GM06990 (cell line): ENCODE measurements at regions not wholly inside any gene's neighbourhood (a gene's known extent, or its start where the extent isn't known, plus 50 kb on each side); places are given as distances from the start of the nearest gene placed in this dataset.
"Not testable (repeated sequence)": the region's sequence is repeated elsewhere in the genome, so short reads cannot be mapped to it uniquely, and the experiment has no call there.

ENCODE experiments used
- DNase-seq: peaks from one replicate; pipeline ENCODE4 v3.0.0-alpha.2; 2011; ENCODE audit not compliant: insufficient read length; ENCODE audit errors: extremely low read depth
- H3K27me3 ChIP-seq: replicated peaks from 2 replicates; pipeline ENCODE4 v1.6.0; 2011; ENCODE audit warnings: low read length; ENCODE audit not compliant: control insufficient read depth, insufficient read depth
- H3K36me3 ChIP-seq: 2 replicates; pipeline ENCODE4 v1.5.1; 2011; ENCODE audit warnings: low read length; ENCODE audit not compliant: control insufficient read depth, insufficient read depth
- H3K4me3 ChIP-seq: replicated peaks from 2 replicates; pipeline ENCODE4 v1.5.1; 2011; ENCODE audit warnings: low read depth, mild to moderate bottlenecking, control low read depth, low read length

GRCh38 chr15:22616976-22617375 is 158.3 kb downstream of the GOLGA6L22 start:
- H3K4me3 ChIP-seq, H3K27me3 ChIP-seq, DNase-seq, H3K36me3 ChIP-seq: not testable (repeated sequence)

GRCh38 chr15:22631789-22632188 is 154.7 kb upstream of the NIPA1 start:
- not testable (repeated sequence) for H3K4me3 ChIP-seq, H3K27me3 ChIP-seq, DNase-seq, H3K36me3 ChIP-seq

- not testable (repeated sequence) for DNase-seq, H3K4me3 ChIP-seq, H3K27me3 ChIP-seq, H3K36me3 ChIP-seq
Observed at GRCh38 chr15:22639983-22640382, 146.5 kb upstream of the NIPA1 start.

- H3K27me3 ChIP-seq, H3K36me3 ChIP-seq, DNase-seq, H3K4me3 ChIP-seq: not testable (repeated sequence)
Observed at GRCh38 chr15:22649458-22649857, 137.0 kb upstream of the NIPA1 start.

GRCh38 chr15:22651179-22651578 is 135.3 kb upstream of the NIPA1 start:
- DNase-seq, H3K4me3 ChIP-seq, H3K36me3 ChIP-seq, H3K27me3 ChIP-seq: not testable (repeated sequence)

- peak overlapping the region; percentile 46 for H3K4me3 ChIP-seq
- not testable (repeated sequence) for H3K27me3 ChIP-seq, H3K36me3 ChIP-seq
- peak; percentile 25 for DNase-seq
Observed at GRCh38 chr15:22664294-22665058, 122.0 kb upstream of the NIPA1 start.

- H3K36me3 ChIP-seq, H3K27me3 ChIP-seq: not testable (repeated sequence)
- DNase-seq, result peak; percentile 9
- H3K4me3 ChIP-seq, result peak overlapping the region; percentile 46
Observed at GRCh38 chr15:22665059-22665702, 121.3 kb upstream of the NIPA1 start.

- not testable (repeated sequence) for H3K27me3 ChIP-seq, DNase-seq, H3K36me3 ChIP-seq, H3K4me3 ChIP-seq
Observed at GRCh38 chr15:22665711-22666110, 120.7 kb upstream of the NIPA1 start.

- H3K36me3 ChIP-seq, H3K27me3 ChIP-seq, H3K4me3 ChIP-seq, DNase-seq: not testable (repeated sequence)
Observed at GRCh38 chr15:22684786-22685185, 101.7 kb upstream of the NIPA1 start.

- not testable (repeated sequence) for H3K36me3 ChIP-seq, H3K27me3 ChIP-seq, H3K4me3 ChIP-seq, DNase-seq
Observed at GRCh38 chr15:22699881-22700280, 86.6 kb upstream of the NIPA1 start.

- H3K36me3 ChIP-seq, H3K27me3 ChIP-seq, H3K4me3 ChIP-seq, DNase-seq: not testable (repeated sequence)
Observed at GRCh38 chr15:22710831-22711341, 75.6 kb upstream of the NIPA1 start.

GRCh38 chr15:22713933-22714332 is 72.5 kb upstream of the NIPA1 start:
- not testable (repeated sequence) for DNase-seq, H3K36me3 ChIP-seq, H3K4me3 ChIP-seq, H3K27me3 ChIP-seq

- H3K4me3 ChIP-seq, H3K27me3 ChIP-seq, DNase-seq, H3K36me3 ChIP-seq: not testable (repeated sequence)
Observed at GRCh38 chr15:22714358-22715132, 71.9 kb upstream of the NIPA1 start.
